Sigmoid colon (tissue), 6 donors: ENCODE measurements at regions not wholly inside any gene's neighbourhood (a gene's known extent, or its start where the extent isn't known, plus 50 kb on each side); places are given as distances from the start of the nearest gene placed in this dataset.
"Not testable (repeated sequence)": the region's sequence is repeated elsewhere in the genome, so short reads cannot be mapped to it uniquely, and the experiment has no call there.

Experiments
- DNase-seq: peaks from one replicate; pipeline ENCODE4 v3.0.0-alpha.2; 2019
- H3K27ac ChIP-seq, 4 donors: fragments of 200-600 bp; sonication (generic); one replicate each; pipeline ENCODE4 v1.5.1; 2016 to 2019; ENCODE audit warnings: mild to moderate bottlenecking in 1 of 4
- H3K27me3 ChIP-seq, 3 donors: fragments of 200-600 bp; sonication (generic); one replicate each; pipeline ENCODE4 v1.5.1; 2019; ENCODE audit warnings: mild to moderate bottlenecking in 1 of 3
- H3K36me3 ChIP-seq, 4 donors: fragments of 200-600 bp; sonication (generic); one replicate each; pipeline ENCODE4 v1.5.1; 2016 to 2019
- H3K4me1 ChIP-seq, 4 donors: fragments of 200-600 bp; sonication (generic); one replicate each; pipeline ENCODE4 v1.5.1; 2017 to 2019
- H3K4me3 ChIP-seq, 4 donors: fragments of 200-600 bp; sonication (generic); one replicate each; pipeline ENCODE4 v1.5.1; 2017 to 2019; ENCODE audit warnings: mild to moderate bottlenecking in 2 of 4, moderate library complexity in 1 of 4
- H3K9me3 ChIP-seq, 4 donors: fragments of 200-600 bp in 3 of 4; sonication (generic) in 3 of 4; one replicate each; pipeline versions ENCODE4 v1.5.1 to v1.6.1; 2013 to 2019
- CTCF ChIP-seq, 4 experiments: fragments of 450-650 bp in 3 of 4; fragments of 200-600 bp in 1 of 4; IDR thresholded peaks; one replicate each; pipeline ENCODE4 v1.5.1; 2016 to 2019; ENCODE audit warnings: antibody characterized with exemption in 4 of 4, mild to moderate bottlenecking in 3 of 4, moderate library complexity in 2 of 4
- EP300 ChIP-seq, 4 donors: sonication (generic); formaldehyde crosslinking; IDR thresholded peaks; one replicate each; pipeline ENCODE4 v1.6.1; 2017; ENCODE audit warnings: antibody characterized with exemption in 4 of 4
- POLR2A ChIP-seq, 2 donors: fragments of 450-650 bp; IDR thresholded peaks; one replicate each; pipeline ENCODE4 v1.6.1; 2016; ENCODE audit warnings: antibody characterized with exemption in 2 of 2, mild to moderate bottlenecking in 2 of 2, moderate library complexity in 2 of 2
- POLR2AphosphoS5 ChIP-seq, 4 donors: sonication (generic); formaldehyde crosslinking; IDR thresholded peaks; one replicate each; pipeline ENCODE4 v1.6.1; 2017; ENCODE audit warnings: antibody characterized with exemption in 4 of 4
- WGBS, 2 donors: extraction: QIAGEN DNeasy Blood & Tissue Kit; methylation state at CpG; one replicate each; pipeline ENCODE4 v1.1.7; 2013; 5-methylcytosine and 5-hydroxymethylcytosine counted together
- intact Hi-C: fragments of 100-400 bp; cut with DNase I; formaldehyde crosslinking; loops from one replicate; pipeline ENCODE4 v1.15.1; 2023
- donor health status: healthy with polysubstance abuse.
- donor health status: healthy.

DNA sequence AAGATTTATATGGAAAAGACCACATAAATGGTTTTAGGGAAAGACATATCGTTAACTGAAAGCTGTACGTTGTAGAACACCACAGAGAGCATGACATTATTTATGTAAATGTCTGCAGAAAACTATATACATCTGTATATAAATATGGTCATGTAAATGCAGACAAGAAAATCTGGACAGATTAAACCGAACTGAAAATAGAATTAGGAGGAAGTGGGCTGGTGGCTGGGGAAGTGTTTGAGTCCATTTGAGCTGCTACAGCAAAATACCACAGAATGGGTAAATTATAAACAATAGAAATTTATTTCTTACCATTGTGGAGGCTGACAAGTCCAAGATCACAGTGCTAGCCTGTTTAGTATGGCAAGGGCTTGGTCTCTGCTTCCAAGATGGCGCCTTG lies 56.3 kb upstream of the USP6NL start:
- WGBS, 2 donors, result 67 to 85% methylated on average over 4 of the region's 4 CpGs
- no peak for TF ChIP-seq EP300 (IDR thresholded peaks at IDR 0.05)
- no peak for TF ChIP-seq CTCF (IDR thresholded peaks at IDR 0.05)
- TF ChIP-seq POLR2A (IDR thresholded peaks at IDR 0.05), result no peak
- no peak for TF ChIP-seq POLR2AphosphoS5 (IDR thresholded peaks at IDR 0.05)

DNA sequence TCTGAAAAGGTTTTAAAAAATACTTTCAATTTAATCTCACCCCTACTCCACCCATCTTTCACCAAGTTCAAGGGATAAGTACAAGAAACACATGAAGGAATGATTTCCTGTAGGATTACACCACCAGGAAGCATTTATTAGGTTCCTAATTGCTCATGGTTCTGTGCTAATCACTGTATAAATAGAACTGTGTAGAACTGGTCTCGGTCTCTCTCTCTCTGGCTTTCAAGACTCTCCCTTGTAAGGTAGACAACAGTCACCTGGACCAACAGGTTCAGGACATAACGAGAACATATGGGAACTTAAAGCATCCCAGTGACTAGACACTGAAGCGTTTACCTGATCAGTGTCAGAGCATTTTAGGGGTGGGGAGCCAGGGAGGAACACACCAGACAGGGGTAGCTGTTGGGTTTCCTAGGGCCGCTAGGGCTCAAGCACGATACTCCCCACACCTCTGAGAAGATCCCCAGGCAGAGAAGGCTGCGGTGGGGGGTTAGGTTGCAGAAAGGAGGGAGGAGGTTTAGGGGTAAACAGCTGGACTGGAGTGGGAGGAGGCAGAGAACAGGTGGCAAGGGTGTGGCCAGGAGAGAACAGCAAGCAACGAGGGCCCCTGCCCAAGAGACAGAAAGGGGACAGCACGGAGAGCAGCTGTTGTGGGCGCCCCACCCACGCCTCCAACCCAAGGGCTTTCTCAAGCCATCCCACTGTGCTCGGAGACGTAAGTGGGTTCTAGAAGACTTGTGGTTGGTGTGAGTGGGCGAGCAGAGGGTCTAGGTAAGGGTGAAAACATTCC lies 52.5 kb upstream of the USP6NL start:
- DNase-seq, result no peak
- no peak overlapping the region for H3K27ac ChIP-seq
- H3K4me3 ChIP-seq, result no peak overlapping the region
- H3K4me1 ChIP-seq, result no peaks in the 10 kb centered on the region
- no peaks in the 10 kb centered on the region for H3K36me3 ChIP-seq
- no peaks in the 10 kb centered on the region for H3K27me3 ChIP-seq
- intact Hi-C loops, result no loop called here
- 72 to 73% methylated on average over 13 of the region's 13 CpGs for WGBS, 2 donors
- TF ChIP-seq POLR2A (IDR thresholded peaks at IDR 0.05) (no peak), POLR2AphosphoS5 (IDR thresholded peaks at IDR 0.05) (no peak), EP300 (IDR thresholded peaks at IDR 0.05) (no peak), CTCF (IDR thresholded peaks at IDR 0.05) (no peak)
- no peaks in the 10 kb centered on the region for H3K9me3 ChIP-seq

More for the DNA sequence above, 56.3 kb upstream of the USP6NL start:
- DNase-seq, result no peak
- Histone ChIP-seq H3K27me3 (no peaks in the 10 kb centered on the region), H3K4me3 (no peak overlapping the region), H3K27ac (no peak overlapping the region), H3K36me3 (no peaks in the 10 kb centered on the region), H3K9me3 (no peaks in the 10 kb centered on the region), H3K4me1 (no peaks in the 10 kb centered on the region)
- intact Hi-C loops, result no loop called here

DNA sequence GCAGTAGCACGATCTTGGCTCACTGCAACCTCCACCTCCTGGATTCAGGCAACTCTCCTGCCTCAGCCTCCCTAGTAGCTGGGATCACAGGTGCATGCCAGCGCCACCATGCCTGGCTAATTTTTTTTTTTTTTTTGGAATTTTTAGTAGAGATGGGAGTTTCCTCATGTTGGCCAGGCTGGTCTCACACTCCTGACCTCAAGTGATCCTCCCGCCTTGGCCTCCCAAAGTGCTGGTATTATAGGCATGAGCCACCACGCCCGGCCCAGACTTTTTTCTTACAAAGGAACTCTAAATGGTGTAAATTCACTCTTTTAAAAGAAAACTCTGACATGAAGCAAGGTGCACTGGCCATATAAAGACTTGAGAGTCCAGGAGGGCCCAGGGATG lies 51.7 kb upstream of the USP6NL start:
- H3K9me3 ChIP-seq, H3K36me3 ChIP-seq, DNase-seq, H3K4me1 ChIP-seq, H3K4me3 ChIP-seq, H3K27me3 ChIP-seq, H3K27ac ChIP-seq, intact Hi-C loops: not testable (repeated sequence)
- WGBS, 2 donors, result 96 to 97% methylated on average over 5 of the region's 5 CpGs

- WGBS, 2 donors, result 93 to 94% methylated on average over 5 of the region's 5 CpGs
- Histone ChIP-seq H3K9me3 (no peaks in the 10 kb centered on the region), H3K27me3 (no peaks in the 10 kb centered on the region), H3K36me3 (no peaks in the 10 kb centered on the region), H3K4me3 (no peak overlapping the region), H3K27ac (no peak overlapping the region), H3K4me1 (no peaks in the 10 kb centered on the region)
- intact Hi-C loops, result no loop called here
- no peak for TF ChIP-seq POLR2A (IDR thresholded peaks at IDR 0.05)
- TF ChIP-seq POLR2AphosphoS5 (IDR thresholded peaks at IDR 0.05), result no peak
- no peak for TF ChIP-seq CTCF (IDR thresholded peaks at IDR 0.05)
- no peak for TF ChIP-seq EP300 (IDR thresholded peaks at IDR 0.05)
- DNase-seq, result no peak
Observed at GRCh38 chr10:11661441-11661840, 50.0 kb upstream of the USP6NL start.
